ENCODE measurements at regions not wholly inside any gene's neighbourhood (a gene's known extent, or its start where the extent isn't known, plus 50 kb on each side); places are given as distances from the start of the nearest gene placed in this dataset.

DNA sequence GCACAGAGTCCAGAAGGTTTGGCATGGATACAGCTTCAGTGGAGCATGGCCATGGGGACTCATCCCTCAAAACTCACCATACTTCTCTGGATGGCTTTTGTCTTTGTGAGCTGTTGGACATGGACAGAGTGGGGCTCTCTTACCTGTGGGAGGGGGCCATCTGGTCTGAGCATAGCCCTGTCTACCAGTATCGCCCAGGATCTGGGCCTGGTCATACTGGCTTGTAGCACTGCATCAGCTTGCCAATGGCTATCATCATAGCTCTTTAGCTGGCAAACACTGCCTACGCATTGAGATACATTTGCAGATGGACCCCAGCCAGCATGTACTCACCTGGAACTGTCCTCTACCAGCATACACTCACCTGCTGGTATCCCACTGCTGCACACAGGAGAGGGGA, 975.2 kb upstream of the NOVA1 start:
- intact Hi-C loops (cut with micrococcal nuclease), result no loop called here
- ChIA-PET POLR2A (no interaction called here), CTCF (no interaction called here)
- ATAC-seq (no peak), DNase-seq (no peak)
- TF ChIP-seq, protein P1, sequence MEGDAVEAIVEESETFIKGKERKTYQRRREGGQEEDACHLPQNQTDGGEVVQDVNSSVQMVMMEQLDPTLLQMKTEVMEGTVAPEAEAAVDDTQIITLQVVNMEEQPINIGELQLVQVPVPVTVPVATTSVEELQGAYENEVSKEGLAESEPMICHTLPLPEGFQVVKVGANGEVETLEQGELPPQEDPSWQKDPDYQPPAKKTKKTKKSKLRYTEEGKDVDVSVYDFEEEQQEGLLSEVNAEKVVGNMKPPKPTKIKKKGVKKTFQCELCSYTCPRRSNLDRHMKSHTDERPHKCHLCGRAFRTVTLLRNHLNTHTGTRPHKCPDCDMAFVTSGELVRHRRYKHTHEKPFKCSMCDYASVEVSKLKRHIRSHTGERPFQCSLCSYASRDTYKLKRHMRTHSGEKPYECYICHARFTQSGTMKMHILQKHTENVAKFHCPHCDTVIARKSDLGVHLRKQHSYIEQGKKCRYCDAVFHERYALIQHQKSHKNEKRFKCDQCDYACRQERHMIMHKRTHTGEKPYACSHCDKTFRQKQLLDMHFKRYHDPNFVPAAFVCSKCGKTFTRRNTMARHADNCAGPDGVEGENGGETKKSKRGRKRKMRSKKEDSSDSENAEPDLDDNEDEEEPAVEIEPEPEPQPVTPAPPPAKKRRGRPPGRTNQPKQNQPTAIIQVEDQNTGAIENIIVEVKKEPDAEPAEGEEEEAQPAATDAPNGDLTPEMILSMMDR (IDR thresholded peaks at IDR 0.05), result no peak
- Mint-ChIP-seq H3K4me1 (ENCODE audit: low read depth) (no peaks in the 10 kb centered on the region), H3K9me3 (peaks cover 30% of the 10 kb centered on the region), H3K27me3 (no peaks in the 10 kb centered on the region), H3K36me3 (ENCODE audit: low read depth) (no peaks in the 10 kb centered on the region), H3K27ac (no peak overlapping the region), H3K4me3 (no peak overlapping the region)

DNA sequence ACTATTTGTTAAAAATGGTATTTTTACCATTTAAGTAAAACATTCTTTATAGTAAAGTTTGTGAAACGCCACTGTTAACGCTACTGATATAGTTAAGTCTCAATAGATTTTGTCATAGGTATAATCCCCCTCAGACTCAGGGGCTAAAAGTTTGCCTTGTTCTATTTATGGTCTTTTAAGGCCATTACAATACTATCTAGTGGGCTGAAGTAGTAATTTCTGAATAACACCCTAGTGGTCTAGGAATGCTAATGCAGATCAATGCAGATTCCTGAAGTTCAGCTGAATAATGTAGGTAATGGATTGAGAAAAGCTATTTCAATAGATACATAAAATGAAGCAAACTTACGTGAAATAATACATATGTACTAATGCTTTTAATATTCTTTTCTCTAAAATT, 989.3 kb upstream of the NOVA1 start:
- ATAC-seq, result no peak
- TF ChIP-seq, protein P1 (IDR thresholded peaks at IDR 0.05), result no peak
- Mint-ChIP-seq H3K36me3 (ENCODE audit: low read depth) (no peaks in the 10 kb centered on the region), H3K27ac (no peak overlapping the region), H3K27me3 (no peaks in the 10 kb centered on the region), H3K9me3 (peaks cover 6% of the 10 kb centered on the region), H3K4me1 (ENCODE audit: low read depth) (no peaks in the 10 kb centered on the region), H3K4me3 (no peak overlapping the region)
- ChIA-PET CTCF (no interaction called here), POLR2A (no interaction called here)
- intact Hi-C loops (cut with micrococcal nuclease), result no loop called here
- DNase-seq, result no peak

DNA sequence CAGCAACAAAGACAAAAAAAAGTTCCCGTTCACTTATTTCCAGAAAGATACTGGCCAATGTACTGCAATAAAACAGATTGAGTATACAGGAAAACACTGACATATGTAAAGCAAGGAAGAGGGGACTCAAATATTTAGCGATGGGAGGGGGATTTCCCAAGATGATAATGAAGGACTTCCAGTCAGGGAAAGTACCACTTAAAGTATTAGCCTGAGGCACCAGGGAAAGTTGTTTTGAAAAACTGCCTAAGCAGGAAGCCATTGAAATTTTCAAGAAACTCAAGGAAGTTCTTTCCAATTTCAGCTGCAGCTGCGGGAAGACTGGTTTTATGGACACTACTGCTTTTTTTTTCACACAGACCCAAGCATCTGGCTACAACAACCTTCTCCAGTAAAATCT, 1007.4 kb upstream of the NOVA1 start:
- no peak overlapping the region for H3K4me3 Mint-ChIP-seq
- H3K27me3 Mint-ChIP-seq, result no peaks in the 10 kb centered on the region
- peaks cover 12% of the 10 kb centered on the region for H3K9me3 Mint-ChIP-seq
- no peaks in the 10 kb centered on the region for H3K4me1 Mint-ChIP-seq (ENCODE audit: low read depth)
- ATAC-seq (no peak), DNase-seq (no peak)
- no peaks in the 10 kb centered on the region for H3K36me3 Mint-ChIP-seq (ENCODE audit: low read depth)
- intact Hi-C loops (cut with micrococcal nuclease), result no loop called here
- POLR2A ChIA-PET, result no interaction called here
- CTCF ChIA-PET, result no interaction called here
- TF ChIP-seq, protein P1 (IDR thresholded peaks at IDR 0.05), result no peak
- no peak overlapping the region for H3K27ac Mint-ChIP-seq

DNA sequence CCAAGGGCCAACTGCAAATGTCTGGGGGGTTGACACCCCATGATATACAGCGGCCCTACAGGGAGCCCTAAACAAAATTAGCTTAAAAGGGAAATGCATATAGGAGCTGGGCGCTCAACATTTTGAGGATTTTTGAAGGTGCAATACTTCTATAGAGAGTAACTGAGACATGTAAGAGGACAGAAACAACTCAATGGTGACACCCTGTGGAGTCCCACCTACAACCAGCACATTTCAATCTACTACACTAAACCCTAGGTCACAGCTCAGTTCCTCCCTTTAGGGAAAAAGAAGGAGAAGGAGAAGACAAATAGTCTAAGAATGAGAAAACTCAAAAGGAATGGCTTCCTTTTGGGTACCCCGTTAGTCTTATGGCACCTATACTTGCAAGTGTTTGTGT, 1010.5 kb upstream of the NOVA1 start:
- Mint-ChIP-seq H3K4me3 (no peak overlapping the region), H3K4me1 (ENCODE audit: low read depth) (no peaks in the 10 kb centered on the region), H3K9me3 (peaks cover 10% of the 10 kb centered on the region), H3K36me3 (ENCODE audit: low read depth) (no peaks in the 10 kb centered on the region), H3K27ac (no peak overlapping the region), H3K27me3 (no peaks in the 10 kb centered on the region)
- CTCF ChIA-PET, result no interaction called here
- ATAC-seq (no peak), DNase-seq (no peak)
- POLR2A ChIA-PET, result no interaction called here
- intact Hi-C loops (cut with micrococcal nuclease), result no loop called here
- TF ChIP-seq, protein P1 (IDR thresholded peaks at IDR 0.05), result no peak

DNA sequence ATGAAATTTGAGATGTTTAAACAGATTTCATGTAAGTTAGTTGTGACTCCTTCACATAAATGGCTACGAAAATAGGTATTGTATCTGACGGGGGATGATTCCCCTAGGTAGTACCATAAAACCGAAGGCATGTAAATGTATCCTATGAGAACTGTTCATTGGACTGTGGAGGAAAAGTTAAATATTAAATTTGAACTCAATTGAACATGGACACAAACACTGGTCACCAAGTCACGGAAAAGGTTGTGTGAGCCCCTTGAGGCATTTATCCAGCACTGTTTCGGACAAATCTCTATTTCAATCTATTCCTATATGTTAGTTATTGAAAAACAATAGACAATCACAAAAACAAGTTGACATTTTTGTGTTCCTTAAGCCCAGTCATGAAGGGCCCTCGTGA, 1014.3 kb upstream of the NOVA1 start:
- TF ChIP-seq, protein P1 (IDR thresholded peaks at IDR 0.05), result no peak
- ChIA-PET CTCF (no interaction called here), POLR2A (no interaction called here)
- Mint-ChIP-seq H3K36me3 (ENCODE audit: low read depth) (no peaks in the 10 kb centered on the region), H3K4me3 (no peak overlapping the region), H3K27ac (no peak overlapping the region), H3K4me1 (ENCODE audit: low read depth) (no peaks in the 10 kb centered on the region), H3K27me3 (no peaks in the 10 kb centered on the region), H3K9me3 (peaks cover 8% of the 10 kb centered on the region)
- DNase-seq (no peak), ATAC-seq (no peak)
- intact Hi-C loops (cut with micrococcal nuclease), result no loop called here

All from activated CD8-positive, alpha-beta T cell treated with anti-CD3 and anti-CD28 coated beads for 36 hours (primary cell).